HCT116 (cell line): ENCODE measurements at regions not wholly inside any gene's neighbourhood (a gene's known extent, or its start where the extent isn't known, plus 50 kb on each side); places are given as distances from the start of the nearest gene placed in this dataset.

Source experiments
- CTCF ChIP-seq, 3 experiments: fragments of 200-600 bp in 1 of 3; sonication (generic) in 1 of 3; IDR thresholded peaks in 2 of 3; conservative IDR thresholded peaks in 1 of 3; 2 replicates each; pipeline ENCODE4 v1.5.1; 2012 to 2017; ENCODE audit warnings: low read depth in 2 of 3, low read length in 2 of 3, antibody characterized with exemption in 1 of 3, borderline replicate concordance in 1 of 3, control low read depth in 1 of 3, mild to moderate bottlenecking in 1 of 3, mixed read lengths in 1 of 3, mixed run types in 1 of 3, moderate library complexity in 1 of 3; ENCODE audit not compliant: insufficient read depth in 1 of 3
- ELF1 ChIP-seq: IDR thresholded peaks from 2 replicates; pipeline ENCODE4 v1.6.1; 2012; ENCODE audit warnings: low read depth, borderline replicate concordance
- EZH2 ChIP-seq: fragments of 200-600 bp; sonication (generic); IDR thresholded peaks from 2 replicates; pipeline ENCODE4 v1.6.1; 2017; ENCODE audit warnings: antibody characterized with exemption, mixed run types
- JUND ChIP-seq: IDR thresholded peaks from 2 replicates; pipeline ENCODE4 v1.6.1; 2012
- POLR2A ChIP-seq: IDR thresholded peaks from 2 replicates; pipeline ENCODE4 v1.7.0; 2011; ENCODE audit warnings: borderline replicate concordance; ENCODE audit not compliant: insufficient read depth, insufficient read length; ENCODE audit errors: extremely low read depth
- POLR2AphosphoS5 ChIP-seq: IDR thresholded peaks from 2 replicates; pipeline ENCODE4 v1.6.1; 2011; ENCODE audit warnings: mild to moderate bottlenecking, low read depth, low read length, moderate library complexity
- RAD21 ChIP-seq: IDR thresholded peaks from 2 replicates; pipeline ENCODE4 v1.6.1; 2012; ENCODE audit warnings: low read depth, mild to moderate bottlenecking
- REST ChIP-seq: IDR thresholded peaks from 2 replicates; pipeline ENCODE4 v1.6.1; 2012; ENCODE audit warnings: low read depth
- SIN3A ChIP-seq: IDR thresholded peaks from 2 replicates; pipeline ENCODE4 v1.6.1; 2012; ENCODE audit warnings: low read depth
- SP1 ChIP-seq: IDR thresholded peaks from 2 replicates; pipeline ENCODE4 v1.6.1; 2012; ENCODE audit warnings: low read depth
- SRF ChIP-seq: IDR thresholded peaks from 2 replicates; pipeline ENCODE4 v1.6.1; 2012; ENCODE audit warnings: low read depth
- ZNF274 ChIP-seq: fragments of 200-500 bp; sonication (Bioruptor generic); IDR thresholded peaks from 2 replicates; pipeline ENCODE4 v1.6.1; 2014; ENCODE audit warnings: mild to moderate bottlenecking, low read depth, low read length, inconsistent platforms

- TF ChIP-seq EZH2 (no peak), ELF1 (no peak), RAD21 (no peak), CTCF (IDR thresholded peaks at IDR 0.05 in 2 of 3, conservative IDR thresholded peaks at IDR 0.05 in 1 of 3; ENCODE audit: borderline replicate concordance in 1 of 3, insufficient read depth in 1 of 3, low read depth in 2 of 3, low read length in 2 of 3) (no peak), JUND (no peak), POLR2A (no peak), ZNF274 (no peak), REST (no peak), SRF (no peak), SP1 (no peak), SIN3A (no peak), POLR2AphosphoS5 (no peak)
Observed at GRCh38 chrX:94695910-94696309, 1021.9 kb downstream of the FAM133A start.
